ENCODE measurements at regions not wholly inside any gene's neighbourhood (a gene's known extent, or its start where the extent isn't known, plus 50 kb on each side); places are given as distances from the start of the nearest gene placed in this dataset.
"Not testable (repeated sequence)": the region's sequence is repeated elsewhere in the genome, so short reads cannot be mapped to it uniquely, and the experiment has no call there.

GRCh38 chr19:34871911-34872310, 54.8 kb upstream of the ZNF30 start:
- intact Hi-C loops (cut with DNase I; ENCODE audit: low total_unique reads); H3K4me1 ChIP-seq; H3K9me3 ChIP-seq; H3K36me3 ChIP-seq (ENCODE audit: low read depth, missing control alignments); H3K27ac ChIP-seq; DNase-seq; H3K4me3 ChIP-seq; H3K27me3 ChIP-seq: not testable (repeated sequence)
- 90 to 93% methylated on average over 3 of the region's 3 CpGs for WGBS, 2 donors

- H3K4me3 ChIP-seq: no peak overlapping the region
- no peaks in the 10 kb centered on the region for H3K4me1 ChIP-seq
- H3K36me3 ChIP-seq (ENCODE audit: low read depth, missing control alignments): no peaks in the 10 kb centered on the region
- DNase-seq: no peak
- no peaks in the 10 kb centered on the region for H3K9me3 ChIP-seq
- TF ChIP-seq CTCF (IDR thresholded peaks at IDR 0.05) (no peak), POLR2A (IDR thresholded peaks at IDR 0.05) (no peak)
- intact Hi-C loops (cut with DNase I; ENCODE audit: low total_unique reads): no loop called here
- WGBS, 2 donors: 93 to 96% methylated on average over 4 of the region's 4 CpGs
- H3K27me3 ChIP-seq: no peaks in the 10 kb centered on the region
- H3K27ac ChIP-seq: no peak overlapping the region
These were observed 59.1 kb upstream of the ZNF30 start for GRCh38 chr19:34867631-34868030.

GRCh38 chr19:34865225-34865624, 61.5 kb upstream of the ZNF30 start:
- intact Hi-C loops (cut with DNase I; ENCODE audit: low total_unique reads); H3K36me3 ChIP-seq (ENCODE audit: low read depth, missing control alignments); H3K4me3 ChIP-seq; H3K27me3 ChIP-seq; H3K9me3 ChIP-seq; H3K27ac ChIP-seq; DNase-seq; H3K4me1 ChIP-seq: not testable (repeated sequence)
- 75 to 87% methylated on average over 2 of the region's 2 CpGs for WGBS, 2 donors

- H3K4me3 ChIP-seq; H3K9me3 ChIP-seq; H3K27ac ChIP-seq; DNase-seq; H3K4me1 ChIP-seq; H3K27me3 ChIP-seq; intact Hi-C loops (cut with DNase I; ENCODE audit: low total_unique reads); H3K36me3 ChIP-seq (ENCODE audit: low read depth, missing control alignments): not testable (repeated sequence)
- WGBS, 2 donors: 34 to 52% methylated on average over 3 to 27 of the region's 34 CpGs
These were observed 66.6 kb upstream of the ZNF30 start for GRCh38 chr19:34859823-34860736.

- H3K9me3 ChIP-seq; H3K27me3 ChIP-seq; H3K36me3 ChIP-seq (ENCODE audit: low read depth, missing control alignments); H3K4me1 ChIP-seq; H3K4me3 ChIP-seq; DNase-seq; H3K27ac ChIP-seq; intact Hi-C loops (cut with DNase I; ENCODE audit: low total_unique reads): not testable (repeated sequence)
- WGBS, 2 donors: 87 to 89% methylated on average over 2 of the region's 2 CpGs
These were observed 67.4 kb upstream of the ZNF30 start for GRCh38 chr19:34859325-34859724.

GRCh38 chr19:34856052-34856451, 70.7 kb upstream of the ZNF30 start:
- intact Hi-C loops (cut with DNase I; ENCODE audit: low total_unique reads): no loop called here
- Histone ChIP-seq H3K36me3 (ENCODE audit: low read depth, missing control alignments) (no peaks in the 10 kb centered on the region), H3K27ac (no peak overlapping the region), H3K4me3 (no peak overlapping the region), H3K27me3 (no peaks in the 10 kb centered on the region), H3K9me3 (no peaks in the 10 kb centered on the region), H3K4me1 (no peaks in the 10 kb centered on the region)
- no peak for DNase-seq
- TF ChIP-seq CTCF (IDR thresholded peaks at IDR 0.05) (no peak), POLR2A (IDR thresholded peaks at IDR 0.05) (no peak)

GRCh38 chr19:34853369-34853768, 73.3 kb upstream of the ZNF30 start:
- DNase-seq: no peak
- no peak for TF ChIP-seq POLR2A (IDR thresholded peaks at IDR 0.05)
- no peak for TF ChIP-seq CTCF (IDR thresholded peaks at IDR 0.05)
- H3K4me1 ChIP-seq: no peaks in the 10 kb centered on the region
- H3K27me3 ChIP-seq: no peaks in the 10 kb centered on the region
- intact Hi-C loops (cut with DNase I; ENCODE audit: low total_unique reads): no loop called here
- H3K4me3 ChIP-seq: no peak overlapping the region
- 82 to 91% methylated on average over 3 of the region's 3 CpGs for WGBS, 2 donors
- no peaks in the 10 kb centered on the region for H3K36me3 ChIP-seq (ENCODE audit: low read depth, missing control alignments)
- no peak overlapping the region for H3K27ac ChIP-seq
- H3K9me3 ChIP-seq: no peaks in the 10 kb centered on the region

All from testis (tissue), 2 donors.